Neural progenitor cell (in vitro differentiated cells): ENCODE measurements at regions not wholly inside any gene's neighbourhood (a gene's known extent, or its start where the extent isn't known, plus 50 kb on each side); places are given as distances from the start of the nearest gene placed in this dataset.

Experiments used
- EZH2 ChIP-seq: fragments of 200-600 bp; sonication (generic); IDR thresholded peaks from 2 replicates; pipeline ENCODE4 v1.6.1; 2017; ENCODE audit warnings: antibody characterized with exemption, mild to moderate bottlenecking, moderate library complexity
- EZH2phosphoT487 ChIP-seq: fragments of 200-600 bp; sonication (generic); IDR thresholded peaks from 2 replicates; pipeline ENCODE4 v1.6.1; 2017; ENCODE audit warnings: antibody characterized with exemption
- TF ChIP-seq, protein P1 (sequence below): fragments of 200-600 bp; sonication (generic); IDR thresholded peaks from 2 replicates; pipeline ENCODE4 v1.5.1; 2017; ENCODE audit warnings: antibody characterized with exemption, mild to moderate bottlenecking

DNA sequence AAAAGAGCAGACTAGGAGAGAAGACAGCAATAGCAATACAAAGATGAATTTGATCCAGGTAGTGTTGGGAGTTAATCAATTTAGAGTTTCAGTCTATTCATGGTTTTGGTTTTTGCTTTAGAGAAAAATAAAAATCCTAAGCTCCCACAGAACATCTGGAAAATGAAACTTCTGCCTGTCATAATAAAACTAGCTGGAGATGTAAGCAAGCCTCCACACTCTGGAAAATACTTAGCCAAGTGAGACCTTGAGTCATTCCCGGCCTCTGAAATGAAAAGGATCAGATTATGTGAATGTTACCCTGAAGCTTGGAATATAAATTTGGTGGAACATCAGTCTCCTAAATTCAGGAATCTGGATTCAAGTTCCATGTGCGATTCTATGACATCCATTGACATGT lies 485.6 kb upstream of the SPRED2 start:
- TF ChIP-seq EZH2 (no peak), EZH2phosphoT487 (no peak)
- TF ChIP-seq, protein P1, sequence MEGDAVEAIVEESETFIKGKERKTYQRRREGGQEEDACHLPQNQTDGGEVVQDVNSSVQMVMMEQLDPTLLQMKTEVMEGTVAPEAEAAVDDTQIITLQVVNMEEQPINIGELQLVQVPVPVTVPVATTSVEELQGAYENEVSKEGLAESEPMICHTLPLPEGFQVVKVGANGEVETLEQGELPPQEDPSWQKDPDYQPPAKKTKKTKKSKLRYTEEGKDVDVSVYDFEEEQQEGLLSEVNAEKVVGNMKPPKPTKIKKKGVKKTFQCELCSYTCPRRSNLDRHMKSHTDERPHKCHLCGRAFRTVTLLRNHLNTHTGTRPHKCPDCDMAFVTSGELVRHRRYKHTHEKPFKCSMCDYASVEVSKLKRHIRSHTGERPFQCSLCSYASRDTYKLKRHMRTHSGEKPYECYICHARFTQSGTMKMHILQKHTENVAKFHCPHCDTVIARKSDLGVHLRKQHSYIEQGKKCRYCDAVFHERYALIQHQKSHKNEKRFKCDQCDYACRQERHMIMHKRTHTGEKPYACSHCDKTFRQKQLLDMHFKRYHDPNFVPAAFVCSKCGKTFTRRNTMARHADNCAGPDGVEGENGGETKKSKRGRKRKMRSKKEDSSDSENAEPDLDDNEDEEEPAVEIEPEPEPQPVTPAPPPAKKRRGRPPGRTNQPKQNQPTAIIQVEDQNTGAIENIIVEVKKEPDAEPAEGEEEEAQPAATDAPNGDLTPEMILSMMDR, result no peak
